ENCODE measurements at regions not wholly inside any gene's neighbourhood (a gene's known extent, or its start where the extent isn't known, plus 50 kb on each side); places are given as distances from the start of the nearest gene placed in this dataset.

GRCh38 chr5:136453199-136453598, 87.9 kb upstream of the TRPC7 start:
- no peak for TF ChIP-seq CTCF (conservative IDR thresholded peaks at IDR 0.05 in 1 of 2, IDR thresholded peaks at IDR 0.05 in 1 of 2; ENCODE audit: low read depth in 1 of 2, low read length in 2 of 2)
- TF ChIP-seq EZH2 (IDR thresholded peaks at IDR 0.05; ENCODE audit: low read length, missing control alignments) = no peak
